ENCODE measurements at regions not wholly inside any gene's neighbourhood (a gene's known extent, or its start where the extent isn't known, plus 50 kb on each side); places are given as distances from the start of the nearest gene placed in this dataset.

- no peak for DNase-seq (ENCODE audit: low read depth, low spot score)
Measured at GRCh38 chr16:86429663-86430062, 80.7 kb upstream of the FOXF1 start.

GRCh38 chr16:86430814-86431213 lies 79.5 kb upstream of the FOXF1 start:
- no peak for DNase-seq (ENCODE audit: low read depth, low spot score)

- no peak for DNase-seq (ENCODE audit: low read depth, low spot score)
Measured at GRCh38 chr16:86431540-86431939, 78.8 kb upstream of the FOXF1 start.

GRCh38 chr16:86432048-86432447 lies 78.3 kb upstream of the FOXF1 start:
- DNase-seq (ENCODE audit: low read depth, low spot score), result no peak

- no peak for DNase-seq (ENCODE audit: low read depth, low spot score)
Measured at GRCh38 chr16:86432691-86433090, 77.6 kb upstream of the FOXF1 start.

GRCh38 chr16:86436466-86437185 lies 73.7 kb upstream of the FOXF1 start:
- no peak for DNase-seq (ENCODE audit: low read depth, low spot score)

GRCh38 chr16:86437348-86437747 lies 73.0 kb upstream of the FOXF1 start:
- no peak for DNase-seq (ENCODE audit: low read depth, low spot score)

GRCh38 chr16:86442703-86443102 lies 67.6 kb upstream of the FOXF1 start:
- no peak for DNase-seq (ENCODE audit: low read depth, low spot score)

GRCh38 chr16:86443508-86444147 lies 66.7 kb upstream of the FOXF1 start:
- DNase-seq (ENCODE audit: low read depth, low spot score), result no peak

GRCh38 chr16:86444261-86444660 lies 66.1 kb upstream of the FOXF1 start:
- DNase-seq (ENCODE audit: low read depth, low spot score), result no peak

GRCh38 chr16:86444661-86445060 lies 65.7 kb upstream of the FOXF1 start:
- no peak for DNase-seq (ENCODE audit: low read depth, low spot score)

- DNase-seq (ENCODE audit: low read depth, low spot score), result no peak
Measured at GRCh38 chr16:86446279-86446678, 64.0 kb upstream of the FOXF1 start.

- no peak for DNase-seq (ENCODE audit: low read depth, low spot score)
Measured at GRCh38 chr16:86447228-86447627, 63.1 kb upstream of the FOXF1 start.

- DNase-seq (ENCODE audit: low read depth, low spot score), result no peak
Measured at GRCh38 chr16:86448306-86448890, 61.9 kb upstream of the FOXF1 start.

- DNase-seq (ENCODE audit: low read depth, low spot score), result no peak
Measured at GRCh38 chr16:86449446-86450095, 60.8 kb upstream of the FOXF1 start.

- no peak for DNase-seq (ENCODE audit: low read depth, low spot score)
Measured at GRCh38 chr16:86450691-86451090, 59.6 kb upstream of the FOXF1 start.

GRCh38 chr16:86452451-86452850 lies 57.9 kb upstream of the FOXF1 start:
- no peak for DNase-seq (ENCODE audit: low read depth, low spot score)

- DNase-seq (ENCODE audit: low read depth, low spot score), result no peak
Measured at GRCh38 chr16:86455116-86455515, 55.2 kb upstream of the FOXF1 start.

- no peak for DNase-seq (ENCODE audit: low read depth, low spot score)
Measured at GRCh38 chr16:86455640-86456039, 54.7 kb upstream of the FOXF1 start.

- no peak for DNase-seq (ENCODE audit: low read depth, low spot score)
Measured at GRCh38 chr16:86457501-86458148, 52.7 kb upstream of the FOXF1 start.

- no peak for DNase-seq (ENCODE audit: low read depth, low spot score)
Measured at GRCh38 chr16:86458149-86458777, 52.1 kb upstream of the FOXF1 start.

- no peak for DNase-seq (ENCODE audit: low read depth, low spot score)
Measured at GRCh38 chr16:86459266-86459665, 51.1 kb upstream of the FOXF1 start.

All from iPS DF 19.7 (cell line).